ENCODE measurements at regions not wholly inside any gene's neighbourhood (a gene's known extent, or its start where the extent isn't known, plus 50 kb on each side); places are given as distances from the start of the nearest gene placed in this dataset.
A peak's percentile ranks its signal among the peaks of the same experiment; 100 is the strongest.

DNA sequence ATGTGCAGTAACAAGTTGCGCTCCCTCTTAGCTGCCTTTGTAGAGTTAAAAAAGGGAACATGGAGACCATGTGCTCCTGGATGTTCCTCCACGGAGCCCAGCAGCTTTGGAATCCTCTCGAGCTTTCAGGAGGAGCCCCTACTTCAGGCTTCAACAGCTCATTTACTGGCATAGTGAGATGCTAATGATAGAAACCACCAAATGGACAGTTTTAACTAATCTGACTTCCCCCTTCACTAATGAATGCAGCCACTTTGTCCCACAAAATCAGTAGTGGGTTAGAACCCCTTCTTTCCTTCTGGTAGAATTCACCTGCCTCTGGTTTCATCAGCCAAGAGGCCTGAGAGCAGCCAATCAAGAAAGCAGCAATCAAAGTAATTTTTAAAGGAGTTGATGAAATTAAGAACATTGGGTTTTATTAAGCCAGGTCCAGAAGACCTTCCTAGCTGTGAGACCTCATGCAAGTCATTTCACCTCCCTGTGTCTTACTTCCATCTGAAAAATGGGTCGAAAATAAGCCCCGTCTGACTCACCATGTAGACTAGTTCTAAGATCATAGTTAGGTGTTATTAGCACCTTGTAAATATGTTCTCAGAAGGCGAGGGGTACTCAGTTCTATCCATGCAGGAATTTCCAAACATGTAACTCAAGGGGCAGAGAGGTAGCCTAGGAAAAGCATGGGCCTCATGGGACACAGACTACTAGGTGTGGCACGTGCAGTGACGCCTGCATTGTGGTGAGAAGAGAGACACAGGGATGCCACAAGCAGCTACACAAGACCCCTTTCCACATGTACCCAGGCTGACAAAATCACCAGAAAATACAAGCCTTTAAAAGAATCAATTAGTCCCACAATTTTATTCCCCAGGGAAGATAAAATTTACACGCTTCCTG lies 179.7 kb upstream of the LPP start:
- no peak for DNase-seq
- Mint-ChIP-seq H3K36me3 (no peaks in the 10 kb centered on the region), H3K4me3 (peak overlapping the region; percentile 40 to 78 (median 65)), H3K27ac (peak overlapping the region; percentile 75 to 95 (median 92)), H3K27me3 (no peaks in the 10 kb centered on the region), H3K4me1 (peaks cover 47 to 50% (median 47%) of the 10 kb centered on the region in 3 donors), H3K9me3 (peaks cover 0 to 4% (median 0%) of the 10 kb centered on the region in 5 donors)
- Histone ChIP-seq H3K4me1 (ENCODE audit: insufficient read depth, low read length) (peaks cover 40% of the 10 kb centered on the region), H3K36me3 (ENCODE audit: insufficient read depth, low read length) (no peaks in the 10 kb centered on the region), H3K9me3 (ENCODE audit: low read length) (no peaks in the 10 kb centered on the region), H3K4me3 (ENCODE audit: low read length) (peak overlapping the region; percentile 29), H3K27ac (ENCODE audit: low read depth, low read length) (no peak overlapping the region), H3K27me3 (ENCODE audit: insufficient read depth, low read length, poor library complexity, severe bottlenecking) (no peaks in the 10 kb centered on the region)
- ChIA-PET CTCF (interaction anchor here (0.6 to 5.1 kb wide), 11 partner anchors 9 to 235 kb away, joined by 3 to 39 read pairs (median 4); partner anchors contain the start of gene BCL6), POLR2A (no interaction called here)

DNA sequence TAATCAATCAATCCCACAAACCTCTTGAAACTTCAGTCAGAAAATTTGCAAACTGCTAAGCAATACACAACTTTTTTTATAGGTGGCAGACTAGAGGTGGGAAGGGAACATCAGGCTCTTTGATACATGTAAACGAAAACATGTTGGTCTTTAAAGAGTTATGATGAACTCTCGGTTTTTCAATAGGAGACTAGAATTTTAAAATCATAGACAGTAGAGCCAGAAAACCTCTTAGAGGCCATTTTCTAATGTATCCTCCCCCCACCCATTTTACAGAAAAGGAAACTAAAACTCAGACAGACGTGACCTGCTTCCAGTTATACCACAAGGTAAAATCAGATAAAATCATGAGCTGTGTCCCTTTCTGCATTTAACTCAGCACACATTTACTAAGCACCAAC lies 179.1 kb upstream of the LPP start:
- Mint-ChIP-seq H3K4me3 (peak overlapping the region; percentile 40 to 78 (median 65)), H3K4me1 (peaks cover 53 to 56% (median 54%) of the 10 kb centered on the region in 3 donors), H3K36me3 (no peaks in the 10 kb centered on the region), H3K27me3 (no peaks in the 10 kb centered on the region), H3K9me3 (peaks cover 0 to 4% (median 0%) of the 10 kb centered on the region in 5 donors), H3K27ac (peak overlapping the region; percentile 75 to 95 (median 92))
- Histone ChIP-seq H3K9me3 (ENCODE audit: low read length) (no peaks in the 10 kb centered on the region), H3K27ac (ENCODE audit: low read depth, low read length) (no peak overlapping the region), H3K4me3 (ENCODE audit: low read length) (peak overlapping the region; percentile 29), H3K36me3 (ENCODE audit: insufficient read depth, low read length) (no peaks in the 10 kb centered on the region), H3K27me3 (ENCODE audit: insufficient read depth, low read length, poor library complexity, severe bottlenecking) (no peaks in the 10 kb centered on the region), H3K4me1 (ENCODE audit: insufficient read depth, low read length) (peaks cover 46% of the 10 kb centered on the region)
- ChIA-PET CTCF (interaction anchor here (0.6 to 5.1 kb wide), 17 partner anchors 10 to 235 kb away, joined by 3 to 39 read pairs (median 4); partner anchors contain the start of gene BCL6), POLR2A (interaction anchor here (0.5 kb wide), 1 partner anchor 39 kb away, joined by 3 read pairs; no protein-coding TSS in a partner anchor)
- peak in 2 of 5 donors; percentile 20 to 46 for DNase-seq

DNA sequence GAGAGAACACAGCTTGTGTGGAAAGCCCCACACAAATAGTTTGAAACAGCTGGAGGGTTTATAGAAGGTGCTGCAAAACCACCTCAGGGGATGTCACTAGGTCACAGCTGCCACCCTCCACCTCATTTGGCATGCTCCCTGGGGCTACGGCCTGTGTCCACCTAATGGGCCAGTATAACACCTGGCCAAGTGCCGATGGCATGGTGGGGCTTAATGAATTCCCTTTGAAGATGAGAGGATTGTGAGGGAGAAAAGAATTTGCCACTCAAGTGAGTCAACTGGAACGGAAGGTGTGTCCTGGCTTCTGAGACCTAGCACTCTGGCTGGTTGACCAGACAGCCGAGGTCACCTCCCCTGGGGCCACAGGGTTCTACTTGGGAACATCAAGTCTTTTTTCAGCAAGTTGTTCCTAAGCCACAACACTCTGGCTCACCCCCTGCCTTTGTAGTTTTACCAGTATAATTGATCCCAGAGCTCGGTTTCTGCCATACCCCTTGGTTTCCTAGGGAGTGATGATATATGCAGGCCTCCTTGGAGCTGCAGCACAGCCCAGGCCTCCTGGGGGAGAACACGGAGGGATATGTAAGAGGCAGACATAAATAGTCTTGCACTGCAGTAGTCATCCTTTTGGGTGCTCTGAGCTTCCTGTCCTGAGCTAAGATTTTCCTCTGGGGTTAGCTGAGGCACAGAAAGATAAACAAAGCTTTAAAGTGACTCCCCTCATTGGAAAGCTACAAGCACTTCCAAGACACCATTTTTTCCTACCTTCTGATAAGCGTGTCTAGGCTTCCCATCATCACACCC lies 178.2 kb upstream of the LPP start:
- H3K9me3 ChIP-seq (ENCODE audit: low read length): no peaks in the 10 kb centered on the region
- H3K27me3 Mint-ChIP-seq: no peaks in the 10 kb centered on the region
- peaks cover 0 to 4% (median 0%) of the 10 kb centered on the region in 5 donors for H3K9me3 Mint-ChIP-seq
- peak overlapping the region; percentile 29 for H3K4me3 ChIP-seq (ENCODE audit: low read length)
- ChIA-PET POLR2A (interaction anchor here (0.5 kb wide), 1 partner anchor 38 kb away, joined by 3 read pairs; no protein-coding TSS in a partner anchor), CTCF (interaction anchor here (0.5 to 5.1 kb wide), 18 partner anchors 10 to 236 kb away, joined by 3 to 39 read pairs (median 4); partner anchors contain the start of gene BCL6)
- H3K27ac Mint-ChIP-seq: peak overlapping the region; percentile 75 to 95 (median 92)
- H3K36me3 Mint-ChIP-seq: no peaks in the 10 kb centered on the region
- peaks cover 58 to 64% (median 62%) of the 10 kb centered on the region in 3 donors for H3K4me1 Mint-ChIP-seq
- no peak overlapping the region for H3K27ac ChIP-seq (ENCODE audit: low read depth, low read length)
- DNase-seq: no peak
- H3K4me1 ChIP-seq (ENCODE audit: insufficient read depth, low read length): peaks cover 55% of the 10 kb centered on the region
- peak overlapping the region in 6 of 7 donors; percentile 63 to 78 (median 72) for H3K4me3 Mint-ChIP-seq
- no peaks in the 10 kb centered on the region for H3K27me3 ChIP-seq (ENCODE audit: insufficient read depth, low read length, poor library complexity, severe bottlenecking)
- no peaks in the 10 kb centered on the region for H3K36me3 ChIP-seq (ENCODE audit: insufficient read depth, low read length)

DNA sequence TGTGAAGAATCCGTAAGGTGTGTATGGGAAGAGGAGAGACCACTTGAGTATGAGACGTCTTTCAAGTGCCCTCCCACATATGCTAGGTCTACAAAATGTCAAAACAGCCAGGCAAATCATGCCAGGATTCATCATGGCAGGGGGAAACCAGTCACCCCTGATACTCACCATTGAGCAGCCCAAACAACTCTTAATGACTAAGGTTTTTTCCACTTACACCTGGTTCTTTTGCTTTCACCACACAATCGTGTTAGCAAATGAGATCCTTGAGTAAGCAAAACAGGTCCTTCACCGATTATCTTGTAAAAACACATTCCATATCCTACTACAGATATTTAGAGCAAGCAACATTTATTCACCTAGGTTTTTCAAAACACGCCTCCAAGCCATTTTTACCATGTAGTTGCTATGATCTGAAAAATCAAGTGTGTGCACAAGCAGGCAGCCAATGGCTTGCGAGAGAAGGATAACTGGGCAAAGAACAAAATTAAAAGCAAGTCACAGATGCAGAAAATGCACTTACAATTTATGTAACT lies 177.5 kb upstream of the LPP start:
- Mint-ChIP-seq H3K27ac (peak overlapping the region in 7 of 8 donors; percentile 24 to 94 (median 75)), H3K4me3 (no peak overlapping the region), H3K9me3 (peaks cover 0 to 4% (median 0%) of the 10 kb centered on the region in 5 donors), H3K36me3 (no peaks in the 10 kb centered on the region), H3K4me1 (peaks cover 58 to 66% (median 63%) of the 10 kb centered on the region in 3 donors), H3K27me3 (no peaks in the 10 kb centered on the region)
- ChIA-PET POLR2A (no interaction called here), CTCF (interaction anchor here (0.5 to 5.1 kb wide), 7 partner anchors 14 to 237 kb away, joined by 3 to 39 read pairs (median 4); no protein-coding TSS in a partner anchor)
- H3K36me3 ChIP-seq (ENCODE audit: insufficient read depth, low read length): no peaks in the 10 kb centered on the region
- peaks cover 55% of the 10 kb centered on the region for H3K4me1 ChIP-seq (ENCODE audit: insufficient read depth, low read length)
- no peak overlapping the region for H3K27ac ChIP-seq (ENCODE audit: low read depth, low read length)
- no peaks in the 10 kb centered on the region for H3K27me3 ChIP-seq (ENCODE audit: insufficient read depth, low read length, poor library complexity, severe bottlenecking)
- no peaks in the 10 kb centered on the region for H3K9me3 ChIP-seq (ENCODE audit: low read length)
- DNase-seq: no peak
- no peak overlapping the region for H3K4me3 ChIP-seq (ENCODE audit: low read length)

DNA sequence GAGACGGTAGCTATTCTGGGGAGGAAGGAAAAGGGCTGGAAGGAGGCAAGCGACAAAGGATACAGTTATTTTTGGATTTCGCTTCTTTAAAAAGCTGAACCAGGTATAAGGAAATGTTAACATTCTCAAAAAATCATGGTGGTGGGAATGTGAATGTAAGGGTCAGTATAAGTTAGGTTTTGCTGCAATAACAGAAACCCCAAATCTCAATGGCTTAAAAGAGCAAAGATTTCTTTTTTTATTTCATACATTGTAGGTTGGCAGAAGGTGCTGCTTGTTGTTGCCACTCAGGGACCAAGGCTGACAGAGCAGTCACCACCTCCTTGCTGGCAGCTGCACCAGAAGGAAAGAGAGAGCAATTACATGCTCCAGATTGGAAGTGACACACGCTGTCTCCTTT lies 176.3 kb upstream of the LPP start:
- CTCF ChIA-PET: interaction anchor here (1.0 kb wide), 1 partner anchor 237 kb away, joined by 4 read pairs; no protein-coding TSS in a partner anchor
- Histone ChIP-seq H3K4me3 (ENCODE audit: low read length) (no peak overlapping the region), H3K36me3 (ENCODE audit: insufficient read depth, low read length) (no peaks in the 10 kb centered on the region), H3K9me3 (ENCODE audit: low read length) (no peaks in the 10 kb centered on the region), H3K27ac (ENCODE audit: low read depth, low read length) (no peak overlapping the region), H3K4me1 (ENCODE audit: insufficient read depth, low read length) (peaks cover 55% of the 10 kb centered on the region), H3K27me3 (ENCODE audit: insufficient read depth, low read length, poor library complexity, severe bottlenecking) (no peaks in the 10 kb centered on the region)
- Mint-ChIP-seq H3K9me3 (peaks cover 0 to 4% (median 0%) of the 10 kb centered on the region in 5 donors), H3K36me3 (no peaks in the 10 kb centered on the region), H3K4me3 (peak overlapping the region in 1 of 7 donors; percentile 20), H3K27me3 (no peaks in the 10 kb centered on the region), H3K4me1 (peaks cover 56 to 69% (median 66%) of the 10 kb centered on the region in 3 donors), H3K27ac (peak overlapping the region in 2 of 8 donors; percentile 30 to 89)
- POLR2A ChIA-PET: no interaction called here
- no peak for DNase-seq

DNA sequence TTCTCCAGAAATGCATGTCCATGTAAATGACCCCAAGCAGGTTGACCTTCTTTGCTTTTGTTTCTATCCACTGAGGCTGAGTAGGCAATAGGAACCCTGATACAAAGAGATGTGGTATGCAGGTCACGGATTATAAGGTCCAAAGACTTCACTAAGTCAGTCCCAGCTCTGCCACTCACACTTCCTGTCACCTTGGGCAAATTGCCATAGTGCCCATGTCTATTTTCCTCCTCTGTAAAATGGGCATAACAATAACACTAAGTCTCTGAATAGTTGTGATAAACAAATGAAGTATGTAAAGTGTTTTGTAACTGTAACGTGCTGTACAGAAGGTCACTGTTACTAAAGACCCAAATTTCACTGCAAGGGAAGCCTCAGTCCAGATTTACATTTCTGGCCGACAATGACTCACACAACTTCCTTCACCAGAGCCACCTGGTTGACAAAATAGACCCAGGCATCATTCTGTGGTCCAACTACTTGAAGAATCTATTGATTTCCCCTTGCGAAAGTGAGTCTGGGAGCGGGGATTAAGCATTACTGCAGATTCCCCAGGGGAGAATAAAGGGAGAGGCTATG lies 175.4 kb upstream of the LPP start:
- no peaks in the 10 kb centered on the region for H3K9me3 ChIP-seq (ENCODE audit: low read length)
- peak overlapping the region in 5 of 7 donors; percentile 9 to 56 (median 28) for H3K4me3 Mint-ChIP-seq
- H3K4me3 ChIP-seq (ENCODE audit: low read length): no peak overlapping the region
- H3K36me3 ChIP-seq (ENCODE audit: insufficient read depth, low read length): no peaks in the 10 kb centered on the region
- H3K4me1 Mint-ChIP-seq: peaks cover 58 to 72% (median 66%) of the 10 kb centered on the region in 3 donors
- H3K4me1 ChIP-seq (ENCODE audit: insufficient read depth, low read length): peaks cover 55% of the 10 kb centered on the region
- peak overlapping the region in 7 of 8 donors; percentile 31 to 88 (median 64) for H3K27ac Mint-ChIP-seq
- no peaks in the 10 kb centered on the region for H3K36me3 Mint-ChIP-seq
- H3K9me3 Mint-ChIP-seq: peaks cover 0 to 4% (median 0%) of the 10 kb centered on the region in 5 donors
- H3K27me3 ChIP-seq (ENCODE audit: insufficient read depth, low read length, poor library complexity, severe bottlenecking): no peaks in the 10 kb centered on the region
- no peak for DNase-seq
- H3K27ac ChIP-seq (ENCODE audit: low read depth, low read length): no peak overlapping the region
- ChIA-PET POLR2A (no interaction called here), CTCF (no interaction called here)
- H3K27me3 Mint-ChIP-seq: no peaks in the 10 kb centered on the region

DNA sequence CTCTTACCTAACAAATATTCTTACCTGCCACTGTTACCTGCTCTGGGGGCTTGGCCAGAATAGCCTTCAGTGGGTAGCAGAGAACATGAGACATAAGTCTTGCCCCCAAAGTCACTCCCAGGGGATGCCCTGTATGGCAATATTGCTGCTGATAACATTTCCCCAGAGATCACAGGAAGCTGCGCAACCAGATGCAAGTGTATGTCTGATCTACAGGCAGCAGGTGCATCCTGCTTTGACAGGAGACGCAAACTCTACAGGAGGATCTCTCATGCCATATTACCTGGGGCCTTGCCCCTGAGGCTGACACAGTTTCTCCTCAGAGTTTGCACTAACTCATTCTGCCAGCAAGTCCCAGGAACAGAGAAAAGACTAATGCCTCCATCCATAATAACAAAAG lies 174.4 kb upstream of the LPP start:
- H3K4me3 Mint-ChIP-seq: peak overlapping the region in 3 of 7 donors; percentile 3 to 64 (median 27)
- DNase-seq: peak in 2 of 5 donors; percentile 21 to 30
- Histone ChIP-seq H3K27ac (ENCODE audit: low read depth, low read length) (no peak overlapping the region), H3K9me3 (ENCODE audit: low read length) (no peaks in the 10 kb centered on the region), H3K27me3 (ENCODE audit: insufficient read depth, low read length, poor library complexity, severe bottlenecking) (no peaks in the 10 kb centered on the region), H3K36me3 (ENCODE audit: insufficient read depth, low read length) (no peaks in the 10 kb centered on the region), H3K4me1 (ENCODE audit: insufficient read depth, low read length) (peaks cover 45% of the 10 kb centered on the region), H3K4me3 (ENCODE audit: low read length) (no peak overlapping the region)
- H3K4me1 Mint-ChIP-seq: peaks cover 50 to 64% (median 58%) of the 10 kb centered on the region in 3 donors
- H3K27ac Mint-ChIP-seq: peak overlapping the region; percentile 21 to 88 (median 41)
- peaks cover 0 to 4% (median 0%) of the 10 kb centered on the region in 5 donors for H3K9me3 Mint-ChIP-seq
- ChIA-PET CTCF (interaction anchor here (0.8 to 1.7 kb wide), 4 partner anchors 13 to 1062 kb away, joined by 3 to 5 read pairs (median 4); no protein-coding TSS in a partner anchor), POLR2A (no interaction called here)
- H3K27me3 Mint-ChIP-seq: no peaks in the 10 kb centered on the region
- no peaks in the 10 kb centered on the region for H3K36me3 Mint-ChIP-seq

Data from CD8-positive, alpha-beta memory T cell (primary cell).